ENCODE measurements at regions not wholly inside any gene's neighbourhood (a gene's known extent, or its start where the extent isn't known, plus 50 kb on each side); places are given as distances from the start of the nearest gene placed in this dataset.
"Not testable (repeated sequence)": the region's sequence is repeated elsewhere in the genome, so short reads cannot be mapped to it uniquely, and the experiment has no call there.

GRCh38 chr21:41585199-41585994 is 77.4 kb upstream of the TMPRSS2 start:
- DNase-seq (ENCODE audit: low spot score), result no peak

DNA sequence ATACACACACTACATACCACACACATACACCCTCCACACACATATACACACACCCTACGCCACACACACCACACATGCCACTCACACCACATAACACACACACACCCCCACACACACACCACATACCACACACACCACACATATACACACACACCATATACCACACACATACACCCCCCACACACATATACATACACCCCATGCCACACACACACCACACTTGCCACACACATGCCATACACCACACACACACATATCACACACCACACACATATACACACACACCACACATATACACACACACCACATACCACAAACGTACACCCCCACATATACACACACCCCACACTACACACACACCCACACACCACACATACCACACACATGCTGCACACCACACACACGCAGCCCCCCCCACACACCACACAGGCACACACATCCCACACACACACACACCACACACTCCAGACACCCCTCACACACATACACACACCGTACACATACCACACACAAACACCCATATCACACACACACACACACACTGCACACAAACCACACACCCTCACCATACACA is 76.7 kb upstream of the TMPRSS2 start:
- DNase-seq (ENCODE audit: low spot score), result no peak

- DNase-seq (ENCODE audit: low spot score), result no peak
Measured at GRCh38 chr21:41583274-41583790, 75.4 kb upstream of the TMPRSS2 start.

GRCh38 chr21:41582866-41583265 is 74.9 kb upstream of the TMPRSS2 start:
- no peak for DNase-seq (ENCODE audit: low spot score)

DNA sequence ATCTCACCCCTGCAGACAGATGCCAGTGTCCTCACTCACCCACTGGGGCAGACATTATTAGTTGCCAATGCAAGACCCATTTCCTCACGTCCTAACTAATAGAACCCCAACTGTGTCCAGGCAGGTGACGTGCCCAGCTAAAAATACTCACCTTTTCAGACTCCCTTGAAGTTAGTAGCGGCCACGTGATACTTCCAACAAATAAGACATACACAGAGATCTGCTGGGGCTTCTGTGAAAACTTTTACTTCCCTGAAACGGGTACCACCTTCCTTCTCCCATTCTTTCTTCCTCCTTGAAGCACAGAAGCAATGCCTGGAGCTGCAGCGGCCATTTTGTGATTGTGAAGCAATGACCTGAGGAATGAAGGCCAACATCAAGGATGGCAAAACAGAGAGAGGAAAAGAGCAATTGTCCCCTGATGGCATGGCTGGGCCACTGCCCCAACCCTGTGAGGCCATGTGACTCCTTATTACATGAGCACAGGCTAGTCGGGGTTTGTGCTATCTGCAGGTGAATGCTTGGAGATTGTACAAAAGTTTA is 74.4 kb upstream of the TMPRSS2 start:
- DNase-seq (ENCODE audit: low spot score), result no peak

- no peak for DNase-seq (ENCODE audit: low spot score)
Measured at GRCh38 chr21:41581592-41582228, 73.8 kb upstream of the TMPRSS2 start.

GRCh38 chr21:41580758-41581554 is 73.0 kb upstream of the TMPRSS2 start:
- DNase-seq (ENCODE audit: low spot score), result no peak

- DNase-seq (ENCODE audit: low spot score), result no peak
Measured at GRCh38 chr21:41579692-41580091, 71.7 kb upstream of the TMPRSS2 start.

GRCh38 chr21:41578716-41579115 is 70.8 kb upstream of the TMPRSS2 start:
- no peak for DNase-seq (ENCODE audit: low spot score)

GRCh38 chr21:41578083-41578482 is 70.1 kb upstream of the TMPRSS2 start:
- DNase-seq (ENCODE audit: low spot score), result no peak

- DNase-seq (ENCODE audit: low spot score), result no peak
Measured at GRCh38 chr21:41576013-41576615, 68.2 kb upstream of the TMPRSS2 start.

- DNase-seq (ENCODE audit: low spot score), result no peak
Measured at GRCh38 chr21:41573902-41574690, 66.1 kb upstream of the TMPRSS2 start.

DNA sequence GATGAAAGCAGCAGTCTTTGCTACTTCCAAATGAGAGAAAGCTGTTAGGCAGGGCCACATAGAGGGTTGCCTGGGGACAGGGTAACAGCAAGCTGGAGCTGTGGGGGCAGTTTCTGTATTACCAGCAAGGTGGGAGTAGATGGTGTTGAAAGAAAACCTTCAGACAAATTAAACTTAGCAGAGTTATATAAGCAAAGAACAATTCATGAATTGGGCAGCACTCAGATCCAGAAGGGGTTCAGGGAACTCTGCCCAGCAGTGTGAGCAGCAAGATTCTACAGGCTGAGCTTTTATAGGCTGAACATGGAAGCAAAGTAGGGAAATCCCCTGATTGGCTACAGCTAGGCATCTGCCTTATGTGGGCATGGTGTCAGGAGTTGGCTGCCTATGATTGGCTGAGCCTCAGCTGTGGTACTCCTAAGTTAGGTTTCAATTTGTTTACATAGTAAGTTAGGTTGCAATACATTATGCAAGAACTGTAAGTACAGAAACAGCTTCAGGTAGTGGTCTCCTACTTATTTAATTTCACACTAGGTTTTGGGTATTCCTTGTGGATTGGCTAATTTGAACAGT is 64.1 kb upstream of the TMPRSS2 start:
- DNase-seq (ENCODE audit: low spot score), result no peak

DNA sequence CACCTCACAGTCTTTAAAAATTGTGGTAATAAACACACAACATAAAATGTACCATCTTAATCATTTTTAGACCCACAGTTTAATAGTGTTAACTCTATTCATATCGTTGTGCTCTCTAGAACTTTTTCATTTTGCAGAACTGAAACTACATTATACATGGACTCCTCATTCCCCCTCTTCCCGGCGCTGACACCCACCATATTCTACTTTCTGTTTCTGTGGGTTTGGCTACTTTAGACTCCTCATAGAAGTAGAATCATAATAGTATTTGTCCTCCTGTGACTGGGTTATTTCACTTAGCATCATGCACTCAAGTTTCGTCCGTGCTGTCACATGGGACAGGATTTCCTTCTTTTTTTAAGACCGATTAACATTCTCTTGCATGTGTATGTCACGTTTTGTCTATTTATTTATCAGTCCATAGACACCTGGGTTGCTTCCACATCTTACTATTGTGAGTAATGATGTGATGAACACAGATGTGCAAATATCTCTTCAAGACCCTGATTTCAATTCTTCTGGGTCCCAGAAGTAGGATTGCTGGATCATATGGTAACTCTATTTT is 62.9 kb upstream of the TMPRSS2 start:
- no peak for DNase-seq (ENCODE audit: low spot score)

GRCh38 chr21:41568606-41569385 is 60.8 kb upstream of the TMPRSS2 start:
- no peak for DNase-seq (ENCODE audit: low spot score)

DNA sequence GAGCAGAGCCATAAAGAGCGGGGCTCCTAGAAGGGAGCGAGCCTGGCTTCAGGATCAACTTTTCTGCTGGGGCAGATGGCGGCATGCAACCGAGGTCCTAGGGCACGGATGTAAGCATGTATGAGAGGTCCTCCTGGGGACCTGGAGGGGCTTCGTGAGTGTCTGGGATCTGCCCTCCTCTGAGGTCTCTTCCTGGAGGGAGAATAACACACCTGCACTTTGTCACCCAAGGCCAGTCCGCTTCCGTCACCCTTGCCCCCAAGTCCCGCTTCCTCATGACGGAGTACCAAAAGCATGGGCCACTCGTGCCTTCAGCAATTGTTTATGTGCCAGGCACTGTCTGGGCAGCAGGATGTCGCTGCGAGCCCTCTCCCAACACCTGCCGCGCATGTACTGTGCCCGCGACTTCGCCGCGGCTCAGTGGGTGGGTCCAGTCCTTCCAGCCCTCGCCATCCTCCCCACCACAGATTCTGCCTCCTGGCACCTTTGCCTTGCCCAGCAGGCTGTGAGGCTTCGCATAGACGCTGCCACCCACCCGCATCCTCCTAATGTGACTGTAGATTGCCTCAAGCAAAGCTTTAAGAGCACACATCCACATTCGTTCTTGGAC is 60.0 kb upstream of the TMPRSS2 start:
- no peak for DNase-seq (ENCODE audit: low spot score)

DNA sequence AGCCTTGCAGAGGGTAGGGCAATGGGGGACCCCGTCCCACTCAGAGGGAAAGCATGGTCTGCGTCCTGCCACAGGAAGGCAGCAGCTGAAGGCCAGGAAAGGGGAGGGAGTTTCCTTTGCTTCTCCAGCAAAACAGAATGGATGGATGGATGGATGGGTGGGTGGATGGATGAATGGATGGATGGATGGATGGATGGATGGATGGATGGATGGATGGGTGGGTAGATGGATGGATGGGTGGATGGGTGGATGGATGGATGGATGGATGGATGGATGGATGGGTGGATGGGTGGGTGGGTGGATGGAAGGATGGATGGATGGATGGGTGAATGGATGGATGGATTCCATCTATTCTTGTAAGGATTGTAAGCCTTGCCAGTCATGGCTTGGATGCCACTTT is 59.3 kb upstream of the TMPRSS2 start:
- DNase-seq (ENCODE audit: low spot score), result not testable (repeated sequence)

GRCh38 chr21:41566500-41567014 is 58.6 kb upstream of the TMPRSS2 start:
- no peak for DNase-seq (ENCODE audit: low spot score)

DNA sequence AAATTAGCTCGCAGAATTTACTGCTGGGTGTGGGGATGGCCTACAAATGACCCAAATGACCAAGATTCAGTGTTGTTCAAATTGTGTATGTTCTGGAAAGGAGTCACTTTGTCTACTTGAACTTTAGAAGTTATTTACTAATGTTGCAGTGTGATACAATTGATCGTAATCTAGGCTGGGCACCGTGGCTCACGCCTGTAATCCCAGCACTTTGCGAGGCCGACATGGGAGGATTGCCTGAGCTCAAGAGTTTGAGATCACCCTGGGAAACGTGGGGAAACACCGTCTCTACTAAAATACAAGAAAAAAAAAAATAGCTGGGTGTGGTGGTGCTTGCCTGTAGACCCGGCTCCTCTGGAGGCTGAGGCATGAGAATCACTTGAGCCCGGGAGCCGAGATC is 57.6 kb upstream of the TMPRSS2 start:
- no peak for DNase-seq (ENCODE audit: low spot score)
